ENCODE measurements at regions not wholly inside any gene's neighbourhood (a gene's known extent, or its start where the extent isn't known, plus 50 kb on each side); places are given as distances from the start of the nearest gene placed in this dataset.
"Not testable (repeated sequence)": the region's sequence is repeated elsewhere in the genome, so short reads cannot be mapped to it uniquely, and the experiment has no call there.

DNA sequence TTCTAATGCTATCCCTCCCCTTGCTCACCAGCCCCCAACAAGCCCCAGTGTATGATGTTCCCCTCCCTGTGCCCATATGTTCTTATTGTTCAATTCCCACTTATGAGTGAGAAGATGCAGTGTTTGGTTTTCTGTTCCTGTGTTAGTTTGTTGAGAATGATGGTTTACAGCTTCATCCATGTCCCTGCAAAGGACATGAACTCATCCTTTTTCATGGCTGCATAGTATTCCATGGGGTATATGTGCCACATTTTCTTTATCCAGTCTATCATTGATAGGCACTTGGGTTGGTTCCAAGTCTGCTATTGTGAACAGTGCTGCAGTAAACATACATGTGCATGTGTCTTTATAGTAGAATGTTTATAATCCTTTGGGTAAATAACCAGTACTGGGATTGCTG is 480.2 kb upstream of the PTCHD4 start:
- not testable (repeated sequence) for DNase-seq

DNA sequence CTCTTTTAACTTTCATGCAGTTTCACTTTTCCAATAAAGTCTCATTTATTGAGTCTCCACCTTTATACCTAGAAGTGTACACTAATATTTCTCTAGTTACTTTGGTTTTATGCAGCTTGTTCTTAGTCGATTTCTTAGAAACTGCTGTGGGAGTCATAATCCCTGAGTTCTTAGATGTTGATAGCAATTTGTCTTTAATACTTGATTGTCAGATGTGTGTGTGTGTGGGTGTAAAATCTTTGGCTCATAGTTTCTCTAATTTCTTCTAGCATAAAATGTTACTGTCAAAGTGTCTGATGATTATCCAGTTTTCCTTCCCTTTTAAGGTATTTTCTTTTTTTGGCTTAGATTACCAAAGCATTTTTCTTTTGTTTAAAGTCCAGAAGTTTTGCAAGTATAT is 473.8 kb upstream of the PTCHD4 start:
- no peak for DNase-seq

DNA sequence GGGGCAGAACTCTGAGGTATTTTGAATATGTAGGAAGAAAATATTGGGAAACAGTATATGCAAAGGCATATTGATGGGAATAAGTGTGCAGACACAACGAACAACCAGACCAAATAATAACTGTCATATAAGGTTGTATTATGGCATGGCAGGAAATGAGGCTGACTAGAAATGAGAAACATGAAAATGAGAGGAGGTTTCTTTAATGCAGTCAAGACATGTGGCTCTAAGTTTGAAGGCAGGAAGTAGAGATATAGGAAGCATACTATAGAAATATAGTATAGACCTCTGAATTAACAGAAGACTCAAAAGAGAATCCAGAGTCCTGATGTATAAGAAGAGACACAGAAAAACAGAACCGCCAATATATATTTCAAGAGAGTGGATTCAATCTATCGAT is 459.7 kb upstream of the PTCHD4 start:
- DNase-seq, result no peak

GRCh38 chr6:48568856-48569255 is 457.9 kb upstream of the PTCHD4 start:
- DNase-seq, result no peak

DNA sequence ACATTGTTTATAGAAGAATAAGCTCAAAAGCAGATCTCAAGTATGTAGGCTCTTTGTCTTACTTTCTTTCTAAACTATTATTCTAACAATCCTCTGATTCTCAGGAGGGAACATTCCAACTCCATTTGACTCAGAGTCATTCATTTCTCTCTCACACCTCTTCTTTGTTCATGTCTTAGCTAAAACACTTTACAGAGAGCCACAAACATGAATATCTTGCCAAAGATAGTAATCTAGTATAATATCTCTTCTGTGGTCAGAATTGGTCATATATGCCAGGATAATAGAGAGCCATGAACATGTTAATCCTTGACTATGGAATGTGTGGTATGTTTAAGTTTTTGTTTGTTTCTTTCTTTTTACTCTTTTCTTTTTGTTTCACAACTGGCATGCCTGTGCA is 456.0 kb upstream of the PTCHD4 start:
- no peak for DNase-seq

DNA sequence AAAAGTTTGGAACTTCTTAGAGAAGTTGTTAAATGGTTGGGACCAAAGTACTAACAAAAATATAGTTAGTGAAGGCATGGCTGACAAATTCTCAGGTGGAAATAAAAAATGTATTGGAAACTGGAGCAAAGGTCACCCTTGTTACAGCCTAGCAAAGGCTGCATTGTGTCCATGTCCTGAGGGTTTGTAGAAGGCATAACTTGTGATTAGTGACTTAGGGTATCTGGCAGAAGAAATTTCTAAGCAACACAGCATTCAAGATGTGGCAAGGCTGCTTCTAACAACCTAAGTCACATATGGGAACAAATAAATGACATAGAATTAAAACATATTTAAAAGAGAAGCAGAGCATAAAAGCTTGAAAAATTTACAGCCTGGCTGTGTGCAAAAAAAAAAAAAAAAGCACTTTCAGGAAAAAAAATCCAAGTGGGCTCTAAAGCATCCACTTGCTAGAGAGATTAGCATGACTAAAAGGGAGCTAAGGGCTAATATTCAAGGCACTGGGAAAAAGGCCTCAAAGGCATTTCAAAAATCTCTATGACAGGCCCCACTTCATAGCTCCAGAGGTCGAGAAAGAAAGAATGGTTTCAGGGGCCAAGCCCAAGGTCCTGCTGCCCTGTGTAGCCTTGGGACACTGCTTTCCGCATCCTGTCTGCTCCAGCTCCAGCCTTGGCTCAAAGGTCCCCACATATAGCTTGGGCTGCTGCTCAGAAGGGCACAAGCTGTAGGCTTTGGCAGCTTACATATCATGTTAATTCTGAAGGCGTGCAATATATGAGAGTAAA is 453.2 kb upstream of the PTCHD4 start:
- no peak for DNase-seq

DNA sequence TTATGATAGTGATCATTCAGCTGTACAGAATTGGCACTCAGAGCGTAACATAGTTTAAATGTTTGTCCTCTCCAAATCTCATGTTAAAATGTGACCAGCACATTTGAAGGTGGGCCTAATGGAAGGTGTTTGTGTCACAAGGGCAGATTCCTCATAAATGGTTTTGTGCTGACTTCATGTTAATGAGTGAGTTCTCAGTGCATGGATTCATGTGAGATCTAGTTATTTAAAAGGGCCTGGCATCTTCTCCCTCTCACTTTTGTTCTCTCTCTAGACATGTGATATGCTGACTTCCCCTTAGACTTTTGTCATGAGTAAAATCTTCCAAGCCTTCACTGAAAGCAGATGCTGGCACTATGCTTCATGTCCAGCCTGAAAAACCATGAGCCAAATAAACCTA is 452.4 kb upstream of the PTCHD4 start:
- DNase-seq, result no peak

DNA sequence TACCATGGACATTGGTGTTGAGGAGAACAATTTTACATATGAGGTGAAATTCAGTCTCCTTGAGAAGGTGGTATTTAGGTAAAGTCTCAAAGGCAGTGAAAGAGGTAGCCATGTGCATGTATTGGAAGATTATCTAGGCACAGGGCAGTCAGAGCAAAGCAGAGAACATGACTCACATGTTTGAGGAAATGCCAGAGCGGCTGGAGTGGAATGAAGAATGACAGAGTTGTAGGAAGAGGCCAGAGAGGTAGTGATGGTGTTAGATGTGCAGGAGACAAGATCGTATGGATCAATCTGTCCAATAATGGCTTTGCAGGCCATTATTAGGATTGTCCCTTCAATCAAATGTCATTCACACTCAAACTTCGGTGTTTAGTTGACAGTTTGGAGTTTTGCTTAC is 449.4 kb upstream of the PTCHD4 start:
- no peak for DNase-seq

GRCh38 chr6:48553467-48554189 is 442.6 kb upstream of the PTCHD4 start:
- no peak for DNase-seq

GRCh38 chr6:48552905-48553304 is 441.9 kb upstream of the PTCHD4 start:
- no peak for DNase-seq

DNA sequence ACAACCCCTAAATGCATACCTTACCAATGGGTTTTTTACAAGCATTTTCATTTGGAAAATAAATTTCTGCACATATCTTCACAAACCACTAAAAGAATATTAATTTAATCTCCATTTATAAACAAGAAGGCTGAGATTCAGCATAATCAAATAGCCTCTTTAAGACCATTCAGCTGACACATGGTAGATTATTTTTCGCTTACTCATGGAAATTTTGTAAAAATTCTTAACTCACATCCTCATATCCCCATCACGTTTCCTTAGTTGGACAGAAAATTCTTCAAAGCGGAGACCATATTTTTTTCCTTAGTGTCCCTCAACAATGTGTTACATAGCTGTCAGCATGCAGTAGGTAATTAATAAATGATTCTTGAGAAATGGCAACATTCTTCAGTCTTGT is 439.6 kb upstream of the PTCHD4 start:
- no peak for DNase-seq

DNA sequence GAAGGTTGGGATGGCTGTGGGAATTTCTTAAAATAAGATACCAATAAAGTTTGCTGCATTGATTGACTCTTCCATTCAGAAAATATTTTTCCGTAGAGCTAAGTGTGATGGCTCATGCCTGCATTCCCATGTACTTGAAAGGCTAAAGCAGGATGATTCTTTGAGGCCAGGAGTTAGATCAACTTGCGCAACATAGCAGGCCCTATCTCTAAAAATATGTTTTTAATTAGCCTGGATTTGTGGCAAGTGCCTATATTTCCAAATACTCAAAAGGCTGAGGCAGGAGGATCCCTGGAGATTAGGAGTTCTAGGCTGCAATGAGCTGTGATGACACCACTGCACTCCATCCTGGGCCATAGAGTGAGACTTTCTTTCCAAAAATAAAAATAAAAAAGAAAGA is 431.2 kb upstream of the PTCHD4 start:
- DNase-seq, result no peak

DNA sequence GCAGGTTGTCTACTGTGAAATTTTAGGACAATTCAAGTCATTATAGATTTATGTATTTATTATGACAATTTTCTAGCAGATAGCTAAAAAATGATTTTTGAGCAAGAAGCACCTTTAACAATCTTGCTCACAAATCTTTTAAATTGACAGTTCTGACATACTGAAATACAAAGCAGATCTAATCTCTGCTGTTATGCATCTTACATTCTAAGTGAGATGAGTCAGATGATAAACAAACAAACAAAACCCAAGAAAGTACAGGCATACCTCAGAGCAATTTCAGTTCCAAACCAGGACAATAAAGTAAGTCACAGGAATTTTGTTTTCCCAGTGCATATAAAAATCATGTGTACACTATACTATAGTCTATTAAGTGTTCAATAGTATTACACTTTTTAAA is 430.7 kb upstream of the PTCHD4 start:
- DNase-seq, result no peak

DNA sequence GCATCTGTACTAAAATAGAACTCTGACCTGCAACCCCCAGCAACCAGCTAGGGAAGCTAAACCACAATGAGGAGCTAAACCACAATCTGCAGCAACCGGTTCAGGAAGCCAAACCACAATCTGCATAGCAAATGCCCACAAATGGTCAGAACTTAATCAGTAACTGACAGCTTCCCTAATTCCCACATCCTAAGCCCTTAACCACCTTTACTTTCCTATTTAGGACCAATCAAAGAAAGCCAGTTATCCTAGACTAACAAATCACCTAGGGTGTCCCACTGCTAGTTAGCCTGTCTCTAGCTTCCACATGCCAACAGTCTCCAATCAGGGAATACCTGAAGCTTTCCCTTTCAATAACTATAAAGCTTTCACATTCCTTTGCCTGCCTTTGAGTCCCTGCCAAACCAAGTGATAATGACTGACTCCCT is 424.6 kb upstream of the PTCHD4 start:
- DNase-seq, result no peak

DNA sequence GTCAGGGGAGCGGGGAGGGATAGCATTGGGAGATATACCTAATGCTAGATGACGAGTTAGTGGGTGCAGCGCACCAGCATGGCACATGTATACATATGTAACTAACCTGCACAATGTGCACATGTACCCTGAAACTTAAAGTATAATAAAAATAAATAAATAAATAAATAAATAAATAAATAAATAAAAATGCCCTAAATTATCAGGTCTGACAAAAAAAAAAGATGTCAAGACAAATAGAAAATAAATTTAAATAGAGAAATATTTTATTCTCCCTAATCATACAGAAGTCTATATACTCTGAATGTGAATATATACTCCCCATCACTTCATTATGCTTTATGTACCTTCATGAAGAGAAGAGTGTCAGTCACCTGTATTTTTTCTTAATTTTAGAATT is 420.0 kb upstream of the PTCHD4 start:
- not testable (repeated sequence) for DNase-seq

- no peak for DNase-seq
These were observed 414.9 kb upstream of the PTCHD4 start for GRCh38 chr6:48525849-48526248.

GRCh38 chr6:48520951-48521350 is 410.0 kb upstream of the PTCHD4 start:
- DNase-seq, result no peak

- DNase-seq, result no peak
These were observed 401.4 kb upstream of the PTCHD4 start for GRCh38 chr6:48512390-48512789.

GRCh38 chr6:48511378-48511777 is 400.4 kb upstream of the PTCHD4 start:
- no peak for DNase-seq

- no peak for DNase-seq
These were observed 394.6 kb upstream of the PTCHD4 start for GRCh38 chr6:48505621-48506020.

- not testable (repeated sequence) for DNase-seq
These were observed 382.4 kb upstream of the PTCHD4 start for GRCh38 chr6:48493432-48493831.

DNA sequence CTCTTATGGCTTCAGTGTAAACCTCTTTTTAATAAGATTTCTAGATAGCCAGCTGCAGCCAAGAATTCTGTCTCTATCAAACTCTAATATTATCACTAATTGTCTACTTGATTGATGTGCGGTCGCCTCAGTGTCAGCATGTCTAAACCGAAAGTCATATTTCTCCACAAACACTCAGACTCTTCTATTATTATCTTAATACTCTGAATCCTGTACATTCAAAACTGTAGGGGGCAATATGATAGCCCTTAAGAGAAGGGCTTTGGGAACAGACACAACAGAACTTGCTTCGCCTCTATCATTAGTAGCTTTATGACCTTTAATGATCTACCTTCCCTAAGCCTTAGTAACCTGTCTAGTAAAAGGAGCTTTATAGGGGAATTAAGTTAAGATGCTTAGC is 379.7 kb upstream of the PTCHD4 start:
- no peak for DNase-seq

- no peak for DNase-seq
These were observed 375.9 kb upstream of the PTCHD4 start for GRCh38 chr6:48486876-48487275.

- no peak for DNase-seq
These were observed 375.4 kb upstream of the PTCHD4 start for GRCh38 chr6:48486373-48486772.

DNA sequence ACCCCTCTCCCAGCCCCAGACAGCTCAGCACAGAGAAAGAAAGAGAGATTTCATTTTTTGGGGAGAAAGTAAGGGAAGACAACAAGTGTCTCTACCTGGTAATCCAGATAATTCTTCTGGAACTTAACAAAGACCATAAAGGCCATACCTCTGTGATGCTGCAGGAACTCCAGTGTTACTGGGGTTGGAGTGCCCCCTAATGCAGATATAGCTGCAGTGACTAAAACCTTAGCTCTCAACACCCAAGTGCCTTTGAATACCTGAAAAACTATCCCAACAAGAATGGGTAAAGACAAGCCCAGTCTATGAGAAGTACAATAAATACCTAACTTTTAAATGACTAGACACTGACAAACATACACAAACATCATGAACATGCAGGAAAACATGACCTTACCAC is 365.3 kb upstream of the PTCHD4 start:
- DNase-seq, result no peak
